ENCODE measurements at regions not wholly inside any gene's neighbourhood (a gene's known extent, or its start where the extent isn't known, plus 50 kb on each side); places are given as distances from the start of the nearest gene placed in this dataset.

DNA sequence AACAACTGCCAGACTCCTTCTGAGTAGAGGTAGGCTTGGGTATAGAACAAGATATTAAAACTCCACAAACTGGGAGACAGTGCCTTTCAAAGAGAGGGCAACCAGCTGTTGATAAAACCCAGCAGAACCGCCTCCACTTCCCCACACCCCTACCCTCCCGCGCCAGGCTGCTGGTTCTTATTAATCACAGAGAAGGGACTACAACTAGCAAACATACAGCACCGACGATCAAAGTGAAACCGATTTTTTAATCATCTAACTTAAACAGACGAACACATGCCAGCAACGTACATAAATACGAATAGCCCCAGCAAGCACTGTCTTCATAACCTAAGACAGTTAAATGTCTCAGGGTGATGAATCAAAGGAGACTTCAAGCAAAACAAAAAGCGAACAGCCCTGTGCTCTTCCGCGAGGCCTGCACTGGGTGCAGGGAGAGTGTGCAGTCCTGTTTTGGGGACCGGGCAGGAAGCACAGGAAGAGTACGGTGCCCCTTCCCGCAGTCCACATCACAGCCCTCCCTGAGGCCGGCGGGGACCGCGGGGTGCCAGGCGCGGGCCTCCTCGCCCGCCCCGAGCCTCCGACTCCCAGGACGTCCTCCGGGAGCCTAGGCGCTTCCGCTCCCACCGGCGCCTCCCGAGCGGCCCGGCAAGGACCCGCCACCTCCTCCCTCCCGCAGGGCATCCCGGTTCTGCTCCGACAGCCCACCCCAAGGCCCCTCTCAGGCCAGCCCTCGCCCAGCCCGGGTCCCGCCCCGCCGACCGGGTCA lies 75.1 kb upstream of the VGLL4 start:
- TF ChIP-seq POLR2AphosphoS5 (IDR thresholded peaks at IDR 0.05; ENCODE audit: borderline replicate concordance, low read depth, low read length) = no peak
- no peak for TF ChIP-seq EZH2 (IDR thresholded peaks at IDR 0.05)
- TF ChIP-seq FOXP2 (optimal IDR thresholded peaks at IDR 0.05; ENCODE audit: control extremely low read depth, extremely low read length, insufficient read depth) = no peak
